Transverse colon (tissue), 4 donors: ENCODE measurements at regions not wholly inside any gene's neighbourhood (a gene's known extent, or its start where the extent isn't known, plus 50 kb on each side); places are given as distances from the start of the nearest gene placed in this dataset.

ENCODE experiments used
- DNase-seq: peaks from one replicate; pipeline ENCODE4 v3.0.0-alpha.2; 2019
- H3K27ac ChIP-seq, 4 donors: fragments of 200-600 bp; sonication (generic); 2 replicates each; pipeline ENCODE4 v1.5.1; 2016 to 2018; ENCODE audit warnings: inconsistent platforms in 4 of 4
- H3K27me3 ChIP-seq: fragments of 200-600 bp; sonication (generic); 2 replicates; pipeline ENCODE4 v1.5.1; 2017; ENCODE audit warnings: inconsistent platforms
- H3K36me3 ChIP-seq, 4 donors: fragments of 200-600 bp; sonication (generic); 2 replicates each; pipeline ENCODE4 v1.5.1; 2017 to 2019; ENCODE audit warnings: inconsistent platforms in 4 of 4
- H3K4me1 ChIP-seq, 4 donors: fragments of 200-600 bp; sonication (generic); 2 replicates each; pipeline ENCODE4 v1.5.1; 2017 to 2020; ENCODE audit warnings: inconsistent platforms in 4 of 4
- H3K4me3 ChIP-seq, 4 donors: fragments of 200-600 bp; sonication (generic); 1 replicate in 1 of 4; 2 replicates in 3 of 4; pipeline versions ENCODE4 v1.5.1 to v1.6.1; 2017 to 2019; ENCODE audit warnings: inconsistent platforms in 4 of 4
- H3K9me3 ChIP-seq, 2 donors: fragments of 200-600 bp; sonication (generic); 2 replicates each; pipeline ENCODE4 v1.5.1; 2017 to 2019; ENCODE audit warnings: inconsistent platforms in 2 of 2
- EP300 ChIP-seq: sonication (generic); formaldehyde crosslinking; IDR thresholded peaks from one replicate; pipeline ENCODE4 v1.6.1; 2017; ENCODE audit warnings: antibody characterized with exemption, low read depth
- POLR2A ChIP-seq: fragments of 450-650 bp; IDR thresholded peaks from one replicate; pipeline ENCODE4 v1.6.1; 2016; ENCODE audit warnings: antibody characterized with exemption, mild to moderate bottlenecking, moderate library complexity
- POLR2AphosphoS5 ChIP-seq, 3 donors: sonication (generic); formaldehyde crosslinking; IDR thresholded peaks; one replicate each; pipeline ENCODE4 v1.6.1; 2016; ENCODE audit warnings: antibody characterized with exemption in 3 of 3
- WGBS, 2 donors: methylation state at CpG; one replicate each; pipeline ENCODE4 v1.1.5; 2018; ENCODE audit warnings: low coverage in 1 of 2; 5-methylcytosine and 5-hydroxymethylcytosine counted together
- in situ Hi-C, 4 donors: fragments of 200-750 bp; cut with MboI; loops; one replicate each; pipeline versions ENCODE4 v1.15.0 to v1.15.1; 2017; ENCODE audit warnings: low sequenced_read_pairs in 3 of 4, low pct_ligation_motif_present in 1 of 4, low pct_unique_long_range_greater_than_20kb in 1 of 4
- intact Hi-C: fragments of 100-400 bp; cut with DNase I; formaldehyde crosslinking; loops from one replicate; pipeline ENCODE4 v1.15.1; 2023; ENCODE audit warnings: low total_unique reads
- TF ChIP-seq, protein P1 (sequence below), 5 experiments: fragments of 200-600 bp in 3 of 5; fragments of 450-650 bp in 2 of 5; sonication (generic) in 3 of 5; IDR thresholded peaks; 1 replicate in 2 of 5; 2 replicates in 3 of 5; pipeline ENCODE4 v1.5.1; 2016 to 2017; ENCODE audit warnings: antibody characterized with exemption in 5 of 5, inconsistent platforms in 3 of 5, mild to moderate bottlenecking in 2 of 5, moderate library complexity in 1 of 5

DNA sequence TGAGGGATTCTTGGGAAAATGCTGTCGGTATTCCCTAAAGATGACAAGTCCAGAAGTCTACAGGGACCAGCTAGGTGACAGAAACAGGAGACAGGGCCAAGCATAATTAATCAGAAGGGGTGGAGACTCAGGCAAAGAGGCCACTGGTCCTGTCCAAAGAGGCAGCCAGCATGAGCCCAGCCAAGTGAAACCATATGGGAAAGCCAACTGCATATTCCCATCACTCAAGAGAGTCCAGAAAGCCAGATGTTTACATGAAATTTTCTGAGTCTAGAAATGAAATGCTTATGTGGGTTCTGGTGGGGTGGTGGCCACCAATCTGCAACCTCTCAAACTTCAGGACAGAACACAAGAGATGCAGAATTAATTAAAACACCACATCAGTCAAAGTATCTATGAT is 74.3 kb downstream of the ANKRD60 start:
- Histone ChIP-seq H3K27me3 (peaks cover 15% of the 10 kb centered on the region), H3K27ac (no peak overlapping the region), H3K4me1 (no peaks in the 10 kb centered on the region), H3K4me3 (no peak overlapping the region), H3K36me3 (no peaks in the 10 kb centered on the region), H3K9me3 (no peaks in the 10 kb centered on the region)
- TF ChIP-seq EP300: no peak
- TF ChIP-seq POLR2A: no peak
- TF ChIP-seq POLR2AphosphoS5 (IDR thresholded peaks at IDR 0.05): no peak
- TF ChIP-seq, protein P1, sequence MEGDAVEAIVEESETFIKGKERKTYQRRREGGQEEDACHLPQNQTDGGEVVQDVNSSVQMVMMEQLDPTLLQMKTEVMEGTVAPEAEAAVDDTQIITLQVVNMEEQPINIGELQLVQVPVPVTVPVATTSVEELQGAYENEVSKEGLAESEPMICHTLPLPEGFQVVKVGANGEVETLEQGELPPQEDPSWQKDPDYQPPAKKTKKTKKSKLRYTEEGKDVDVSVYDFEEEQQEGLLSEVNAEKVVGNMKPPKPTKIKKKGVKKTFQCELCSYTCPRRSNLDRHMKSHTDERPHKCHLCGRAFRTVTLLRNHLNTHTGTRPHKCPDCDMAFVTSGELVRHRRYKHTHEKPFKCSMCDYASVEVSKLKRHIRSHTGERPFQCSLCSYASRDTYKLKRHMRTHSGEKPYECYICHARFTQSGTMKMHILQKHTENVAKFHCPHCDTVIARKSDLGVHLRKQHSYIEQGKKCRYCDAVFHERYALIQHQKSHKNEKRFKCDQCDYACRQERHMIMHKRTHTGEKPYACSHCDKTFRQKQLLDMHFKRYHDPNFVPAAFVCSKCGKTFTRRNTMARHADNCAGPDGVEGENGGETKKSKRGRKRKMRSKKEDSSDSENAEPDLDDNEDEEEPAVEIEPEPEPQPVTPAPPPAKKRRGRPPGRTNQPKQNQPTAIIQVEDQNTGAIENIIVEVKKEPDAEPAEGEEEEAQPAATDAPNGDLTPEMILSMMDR (IDR thresholded peaks at IDR 0.05): no peak
- intact Hi-C loops: no loop called here
- DNase-seq: no peak
- in situ Hi-C loops: loop anchor here in 1 of 4 donors (25.0 kb wide), 1 partner anchor 92 kb away; no protein-coding TSS in a partner anchor
- 80% methylated on average over 1 of the region's 1 CpG; no CpG with 5 or more reads in 1 of the 2 donors for WGBS, 2 donors

DNA sequence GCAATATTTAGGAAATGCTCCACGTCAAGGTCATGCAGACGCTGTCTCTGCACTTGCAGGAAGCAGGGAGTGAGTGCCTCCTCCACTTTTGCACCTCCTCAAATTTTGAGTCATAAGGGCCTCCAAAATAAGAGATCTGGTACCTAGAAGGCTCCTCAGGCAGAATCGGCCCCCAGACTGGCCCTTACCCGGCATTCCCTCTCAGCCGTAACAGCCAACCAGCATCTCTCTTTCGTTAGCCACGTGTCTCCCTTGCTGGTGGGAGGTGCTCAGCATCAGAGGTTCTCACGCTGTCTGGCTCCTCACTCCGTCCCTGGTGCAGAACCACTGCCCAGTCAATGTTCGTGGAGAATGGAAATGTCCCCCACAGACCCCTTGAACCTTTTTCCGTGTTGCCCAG is 75.3 kb downstream of the ANKRD60 start:
- WGBS, 2 donors: 40 to 75% methylated on average over 1 to 11 of the region's 11 CpGs
- Histone ChIP-seq H3K4me1 (no peaks in the 10 kb centered on the region), H3K27me3 (peaks cover 15% of the 10 kb centered on the region), H3K9me3 (no peaks in the 10 kb centered on the region), H3K27ac (no peak overlapping the region), H3K4me3 (no peak overlapping the region), H3K36me3 (no peaks in the 10 kb centered on the region)
- no peak for DNase-seq
- intact Hi-C loops: no loop called here
- in situ Hi-C loops: loop anchor here in 1 of 4 donors (25.0 kb wide), 1 partner anchor 91 kb away; no protein-coding TSS in a partner anchor
- TF ChIP-seq POLR2A (no peak), EP300 (no peak), POLR2AphosphoS5 (IDR thresholded peaks at IDR 0.05) (no peak)
- TF ChIP-seq, protein P1 (IDR thresholded peaks at IDR 0.05): no peak

DNA sequence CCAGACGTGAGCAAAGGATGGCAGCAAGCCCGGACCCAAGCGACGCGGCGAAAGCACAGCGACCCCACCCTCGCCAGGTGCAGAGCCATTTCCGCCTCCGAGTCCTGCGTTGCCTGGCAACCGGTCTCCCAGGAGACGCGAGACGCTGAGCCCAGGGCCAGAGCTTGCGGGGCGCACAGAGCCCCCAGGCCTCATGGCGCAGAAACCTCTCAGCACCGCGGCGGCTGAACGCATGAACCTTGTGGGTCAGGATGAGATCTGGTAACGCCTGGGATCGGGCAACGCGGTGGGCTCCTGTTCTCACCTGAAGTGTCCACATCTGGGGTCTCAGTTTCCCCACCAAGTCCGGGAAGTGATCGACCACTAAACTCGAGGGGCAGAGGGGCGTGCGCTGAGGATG is 77.7 kb downstream of the ANKRD60 start:
- DNase-seq: peak; percentile 63
- 23% methylated on average over 23 of the region's 31 CpGs; no CpG with 5 or more reads in 1 of the 2 donors for WGBS, 2 donors
- no peaks in the 10 kb centered on the region for H3K4me1 ChIP-seq
- intact Hi-C loops (no loop called here), in situ Hi-C loops (loop anchor here in 1 of 4 donors (25.0 kb wide), 1 partner anchor 88 kb away; no protein-coding TSS in a partner anchor)
- no peaks in the 10 kb centered on the region for H3K36me3 ChIP-seq
- H3K27me3 ChIP-seq: peaks cover 15% of the 10 kb centered on the region
- H3K4me3 ChIP-seq: no peak overlapping the region
- TF ChIP-seq POLR2A (no peak), POLR2AphosphoS5 (IDR thresholded peaks at IDR 0.05) (no peak), EP300 (no peak)
- TF ChIP-seq, protein P1 (IDR thresholded peaks at IDR 0.05): no peak
- no peaks in the 10 kb centered on the region for H3K9me3 ChIP-seq
- no peak overlapping the region for H3K27ac ChIP-seq

DNA sequence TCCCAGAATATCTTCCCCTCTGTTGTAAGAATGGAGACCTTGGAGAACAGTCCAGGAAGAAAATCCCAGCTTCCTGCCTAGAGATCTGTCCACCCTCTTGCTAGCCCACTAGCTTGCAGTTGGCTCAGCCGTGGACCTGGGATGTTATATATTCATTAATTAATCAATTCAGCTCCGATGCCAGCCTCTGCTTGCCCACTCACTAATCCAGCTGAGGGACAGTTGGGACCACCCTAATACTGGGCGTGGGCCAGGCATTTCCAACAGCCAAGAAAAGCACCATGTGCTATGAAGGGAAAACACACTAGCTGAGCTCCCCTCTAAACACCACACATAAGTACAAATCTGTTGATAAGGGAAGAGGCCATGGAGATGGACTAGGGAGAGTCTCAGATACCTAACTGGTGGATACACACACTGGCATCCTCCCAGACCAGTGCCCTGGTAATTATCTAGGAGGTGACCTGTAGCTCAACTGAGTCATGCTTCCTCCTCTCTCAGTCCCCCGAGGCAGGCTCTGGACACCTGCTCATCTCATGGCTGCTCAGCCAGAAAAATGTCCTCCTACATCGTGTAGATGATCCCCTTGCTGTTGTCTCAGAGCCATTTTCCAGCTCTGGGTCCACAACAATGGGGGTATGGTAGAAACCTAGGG is 78.9 kb downstream of the ANKRD60 start:
- 79 to 92% methylated on average over 2 to 5 of the region's 5 CpGs for WGBS, 2 donors
- H3K27me3 ChIP-seq: peaks cover 15% of the 10 kb centered on the region
- no peaks in the 10 kb centered on the region for H3K4me1 ChIP-seq
- no peak overlapping the region for H3K4me3 ChIP-seq
- no peaks in the 10 kb centered on the region for H3K9me3 ChIP-seq
- no peak overlapping the region for H3K27ac ChIP-seq
- in situ Hi-C loops (loop anchor here in 1 of 4 donors (25.0 kb wide), 1 partner anchor 87 kb away; no protein-coding TSS in a partner anchor), intact Hi-C loops (no loop called here)
- TF ChIP-seq, protein P1 (IDR thresholded peaks at IDR 0.05): no peak
- TF ChIP-seq EP300: no peak
- no peak for TF ChIP-seq POLR2AphosphoS5 (IDR thresholded peaks at IDR 0.05)
- TF ChIP-seq POLR2A: no peak
- no peaks in the 10 kb centered on the region for H3K36me3 ChIP-seq
- no peak for DNase-seq
